HCT116 (cell line): ENCODE measurements at regions not wholly inside any gene's neighbourhood (a gene's known extent, or its start where the extent isn't known, plus 50 kb on each side); places are given as distances from the start of the nearest gene placed in this dataset.

ENCODE experiments used
- CTCF ChIP-seq, 3 experiments: fragments of 200-600 bp in 1 of 3; sonication (generic) in 1 of 3; IDR thresholded peaks in 2 of 3; conservative IDR thresholded peaks in 1 of 3; 2 replicates each; pipeline ENCODE4 v1.5.1; 2012 to 2017; ENCODE audit warnings: low read depth in 2 of 3, low read length in 2 of 3, antibody characterized with exemption in 1 of 3, borderline replicate concordance in 1 of 3, control low read depth in 1 of 3, mild to moderate bottlenecking in 1 of 3, mixed read lengths in 1 of 3, mixed run types in 1 of 3, moderate library complexity in 1 of 3; ENCODE audit not compliant: insufficient read depth in 1 of 3
- EZH2 ChIP-seq: fragments of 200-600 bp; sonication (generic); IDR thresholded peaks from 2 replicates; pipeline ENCODE4 v1.6.1; 2017; ENCODE audit warnings: antibody characterized with exemption, mixed run types
- EZH2phosphoT487 ChIP-seq: fragments of 200-600 bp; IDR thresholded peaks from 2 replicates; pipeline ENCODE4 v1.6.1; 2018; ENCODE audit warnings: antibody characterized with exemption, borderline replicate concordance
- FOSL1 ChIP-seq: IDR thresholded peaks from 2 replicates; pipeline ENCODE4 v1.6.1; 2012; ENCODE audit warnings: low read depth
- JUND ChIP-seq: IDR thresholded peaks from 2 replicates; pipeline ENCODE4 v1.6.1; 2012
- MAX ChIP-seq: IDR thresholded peaks from 2 replicates; pipeline ENCODE4 v1.6.1; 2012
- POLR2A ChIP-seq: IDR thresholded peaks from 2 replicates; pipeline ENCODE4 v1.7.0; 2011; ENCODE audit warnings: borderline replicate concordance; ENCODE audit not compliant: insufficient read depth, insufficient read length; ENCODE audit errors: extremely low read depth
- POLR2AphosphoS5 ChIP-seq: IDR thresholded peaks from 2 replicates; pipeline ENCODE4 v1.6.1; 2011; ENCODE audit warnings: mild to moderate bottlenecking, low read depth, low read length, moderate library complexity
- RAD21 ChIP-seq: IDR thresholded peaks from 2 replicates; pipeline ENCODE4 v1.6.1; 2012; ENCODE audit warnings: low read depth, mild to moderate bottlenecking
- REST ChIP-seq: IDR thresholded peaks from 2 replicates; pipeline ENCODE4 v1.6.1; 2012; ENCODE audit warnings: low read depth
- SIN3A ChIP-seq: IDR thresholded peaks from 2 replicates; pipeline ENCODE4 v1.6.1; 2012; ENCODE audit warnings: low read depth
- SP1 ChIP-seq: IDR thresholded peaks from 2 replicates; pipeline ENCODE4 v1.6.1; 2012; ENCODE audit warnings: low read depth
- ZBTB33 ChIP-seq: IDR thresholded peaks from 2 replicates; pipeline ENCODE4 v1.6.1; 2011; ENCODE audit warnings: mild to moderate bottlenecking, low read length, moderate library complexity; ENCODE audit not compliant: insufficient replicate concordance; ENCODE audit errors: extremely low read depth

- no peak for TF ChIP-seq EZH2
- TF ChIP-seq POLR2A = no peak
- TF ChIP-seq CTCF (IDR thresholded peaks at IDR 0.05 in 2 of 3, conservative IDR thresholded peaks at IDR 0.05 in 1 of 3; ENCODE audit: borderline replicate concordance in 1 of 3, insufficient read depth in 1 of 3, low read depth in 2 of 3, low read length in 2 of 3) = no peak
- TF ChIP-seq RAD21 = no peak
- no peak for TF ChIP-seq REST
- TF ChIP-seq POLR2AphosphoS5 = no peak
- TF ChIP-seq MAX = no peak
- TF ChIP-seq ZBTB33 = no peak
- no peak for TF ChIP-seq JUND
- TF ChIP-seq EZH2phosphoT487 = no peak
- no peak for TF ChIP-seq SIN3A
- no peak for TF ChIP-seq FOSL1
- TF ChIP-seq SP1 = no peak
Observed at GRCh38 chr11:71101606-71102005, 150.8 kb downstream of the SHANK2 start.
